GM19025 (cell line): ENCODE measurements at regions not wholly inside any gene's neighbourhood (a gene's known extent, or its start where the extent isn't known, plus 50 kb on each side); places are given as distances from the start of the nearest gene placed in this dataset.

ENCODE experiments used
- ATAC-seq: cut with Tn5 transposase; IDR thresholded peaks from one replicate; pipeline ENCODE4 v1.9.1; 2021; ENCODE audit warnings: mild to moderate bottlenecking, low read depth, moderate library complexity; ENCODE audit not compliant: unreplicated experiment

- ATAC-seq, result no peak
These were observed 135.8 kb downstream of the PTGER3 start for GRCh38 chr1:70911861-70912260.

GRCh38 chr1:70914224-70914623 lies 133.4 kb downstream of the PTGER3 start:
- ATAC-seq, result no peak

- ATAC-seq, result no peak
These were observed 132.2 kb downstream of the PTGER3 start for GRCh38 chr1:70915258-70916033.

- no peak for ATAC-seq
These were observed 131.6 kb downstream of the PTGER3 start for GRCh38 chr1:70916034-70916427.

GRCh38 chr1:70919706-70920323 lies 127.8 kb downstream of the PTGER3 start:
- no peak for ATAC-seq
